ENCODE measurements at regions not wholly inside any gene's neighbourhood (a gene's known extent, or its start where the extent isn't known, plus 50 kb on each side); places are given as distances from the start of the nearest gene placed in this dataset.

GRCh38 chr11:127259102-127259501 is 258.5 kb upstream of the KIRREL3 start:
- Histone ChIP-seq H3K27me3 (ENCODE audit: insufficient read depth) (no peaks in the 10 kb centered on the region), H3K79me2 (ENCODE audit: insufficient read depth) (no peaks in the 10 kb centered on the region), H3K9ac (no peak overlapping the region), H3K4me2 (no peak overlapping the region), H3K27ac (ENCODE audit: low read depth in 2 of 2, low read length in 1 of 2) (no peak overlapping the region), H3K4me1 (ENCODE audit: control insufficient read depth in 1 of 2, insufficient read depth in 2 of 2, low read depth in 1 of 2, low read length in 1 of 2) (no peaks in the 10 kb centered on the region), H3K9me2 (no peaks in the 10 kb centered on the region), H3K9me3 (no peaks in the 10 kb centered on the region), H3F3A (replicated peaks; ENCODE audit: insufficient read depth) (no peaks in the 10 kb centered on the region), H4K20me1 (ENCODE audit: insufficient read depth) (no peaks in the 10 kb centered on the region), H3K4me3 (ENCODE audit: low read depth in 2 of 2, low read length in 1 of 2) (no peak overlapping the region), H2AFZ (ENCODE audit: low read depth) (no peak overlapping the region), H3K36me3 (replicated peaks in 1 of 2; ENCODE audit: control insufficient read depth in 1 of 2, insufficient read depth in 2 of 2, low read length in 1 of 2) (no peaks in the 10 kb centered on the region)
- TF ChIP-seq RAD21 (IDR thresholded peaks at IDR 0.05; ENCODE audit: low read length), result peak; percentile 10; the same call in 1 of the 2 replicates
- TF ChIP-seq TEAD4 (IDR thresholded peaks at IDR 0.05; ENCODE audit: borderline replicate concordance, insufficient read depth), result no peak
- WGBS (ENCODE audit: low lambda C conversion rate), result 0% methylated on average over 1 of the region's 1 CpG
- POLR2A ChIA-PET, result no interaction called here
- CTCF ChIA-PET, result no interaction called here
- DNase-seq, result peak; percentile 21

- Histone ChIP-seq H3K9me3 (no peaks in the 10 kb centered on the region), H3K4me3 (ENCODE audit: low read depth in 2 of 2, low read length in 1 of 2) (no peak overlapping the region), H3K9ac (no peak overlapping the region), H3K27me3 (ENCODE audit: insufficient read depth) (no peaks in the 10 kb centered on the region), H3K9me2 (no peaks in the 10 kb centered on the region), H2AFZ (ENCODE audit: low read depth) (no peak overlapping the region), H3K4me1 (ENCODE audit: control insufficient read depth in 1 of 2, insufficient read depth in 2 of 2, low read depth in 1 of 2, low read length in 1 of 2) (no peaks in the 10 kb centered on the region), H4K20me1 (ENCODE audit: insufficient read depth) (no peaks in the 10 kb centered on the region), H3K4me2 (no peak overlapping the region), H3K36me3 (replicated peaks in 1 of 2; ENCODE audit: control insufficient read depth in 1 of 2, insufficient read depth in 2 of 2, low read length in 1 of 2) (no peaks in the 10 kb centered on the region), H3F3A (replicated peaks; ENCODE audit: insufficient read depth) (no peaks in the 10 kb centered on the region), H3K27ac (ENCODE audit: low read depth in 2 of 2, low read length in 1 of 2) (no peak overlapping the region), H3K79me2 (ENCODE audit: insufficient read depth) (no peaks in the 10 kb centered on the region)
- ChIA-PET POLR2A (no interaction called here), CTCF (interaction anchor here (0.6 to 0.7 kb wide), 2 partner anchors 13 to 151 kb away, joined by 3 to 4 read pairs; no protein-coding TSS in a partner anchor)
- no peak for TF ChIP-seq TAF1 (IDR thresholded peaks at IDR 0.05; ENCODE audit: borderline replicate concordance, low read depth, low read length)
- 12% methylated on average over 6 of the region's 6 CpGs for WGBS (ENCODE audit: low lambda C conversion rate)
- DNase-seq, result no peak
Observed at GRCh38 chr11:127255209-127255608, 254.6 kb upstream of the KIRREL3 start.

GRCh38 chr11:127252321-127252720 is 251.8 kb upstream of the KIRREL3 start:
- Histone ChIP-seq H3K27ac (ENCODE audit: low read depth in 2 of 2, low read length in 1 of 2) (no peak overlapping the region), H3K27me3 (ENCODE audit: insufficient read depth) (no peaks in the 10 kb centered on the region; the same call in 1 of the 2 replicates), H3K4me1 (ENCODE audit: control insufficient read depth in 1 of 2, insufficient read depth in 2 of 2, low read depth in 1 of 2, low read length in 1 of 2) (no peaks in the 10 kb centered on the region), H3K79me2 (ENCODE audit: insufficient read depth) (no peaks in the 10 kb centered on the region), H3K4me2 (no peak overlapping the region), H3K9me3 (no peaks in the 10 kb centered on the region), H4K20me1 (ENCODE audit: insufficient read depth) (no peaks in the 10 kb centered on the region), H3F3A (replicated peaks; ENCODE audit: insufficient read depth) (no peaks in the 10 kb centered on the region), H2AFZ (ENCODE audit: low read depth) (no peak overlapping the region), H3K9ac (no peak overlapping the region), H3K9me2 (no peaks in the 10 kb centered on the region), H3K36me3 (replicated peaks in 1 of 2; ENCODE audit: control insufficient read depth in 1 of 2, insufficient read depth in 2 of 2, low read length in 1 of 2) (no peaks in the 10 kb centered on the region), H3K4me3 (ENCODE audit: low read depth in 2 of 2, low read length in 1 of 2) (no peak overlapping the region)
- TF ChIP-seq SMC3 (IDR thresholded peaks at IDR 0.05; ENCODE audit: low read depth, low read length), result no peak
- TF ChIP-seq PBX3 (IDR thresholded peaks at IDR 0.05), result no peak
- no peak for TF ChIP-seq RCOR1 (IDR thresholded peaks at IDR 0.05; ENCODE audit: low read length)
- TF ChIP-seq FOSL2 (IDR thresholded peaks at IDR 0.05; ENCODE audit: borderline replicate concordance, low read depth), result no peak
- TF ChIP-seq RXRA (IDR thresholded peaks at IDR 0.05; ENCODE audit: borderline replicate concordance, low read depth), result no peak
- no peak for TF ChIP-seq RAD21 (IDR thresholded peaks at IDR 0.05; ENCODE audit: low read length)
- TF ChIP-seq ZBTB33 (IDR thresholded peaks at IDR 0.05; ENCODE audit: borderline replicate concordance, low read depth), result no peak
- no peak for TF ChIP-seq NRF1 (IDR thresholded peaks at IDR 0.05; ENCODE audit: low read depth, low read length)
- TF ChIP-seq MEF2A (IDR thresholded peaks at IDR 0.05; ENCODE audit: borderline replicate concordance, low read depth), result no peak
- TF ChIP-seq IRF3 (IDR thresholded peaks at IDR 0.05; ENCODE audit: low read depth, low read length), result no peak
- no peak for TF ChIP-seq FOXJ3 (CRISPR knock-in tag; IDR thresholded peaks at IDR 0.05)
- TF ChIP-seq JUND (IDR thresholded peaks at IDR 0.05), result no peak
- no peak for DNase-seq
- WGBS (ENCODE audit: low lambda C conversion rate), result 23% methylated on average over 2 of the region's 3 CpGs
- ChIA-PET CTCF (no interaction called here), POLR2A (no interaction called here)

All from SK-N-SH (cell line).